ENCODE measurements at regions not wholly inside any gene's neighbourhood (a gene's known extent, or its start where the extent isn't known, plus 50 kb on each side); places are given as distances from the start of the nearest gene placed in this dataset.
A peak's percentile ranks its signal among the peaks of the same experiment; 100 is the strongest.
"Not testable (repeated sequence)": the region's sequence is repeated elsewhere in the genome, so short reads cannot be mapped to it uniquely, and the experiment has no call there.

DNA sequence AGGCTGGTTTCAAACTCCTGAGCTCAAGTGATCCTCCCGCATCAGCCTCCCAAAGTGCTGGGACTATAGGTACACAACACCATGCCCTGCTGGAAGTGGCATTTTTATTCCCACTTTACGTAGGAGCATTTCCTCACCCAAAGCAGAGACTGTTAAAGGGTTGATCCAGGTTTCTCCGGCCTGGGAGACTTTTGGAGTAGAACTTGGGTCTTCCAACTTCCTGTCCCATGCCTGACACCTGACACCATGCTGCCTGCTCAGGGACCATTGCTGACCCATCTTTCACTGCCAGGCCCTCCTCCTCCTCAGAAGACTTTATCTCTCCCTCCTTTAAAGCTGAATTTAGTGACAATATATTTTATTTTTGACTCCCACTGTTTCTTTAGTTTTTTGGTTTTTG lies 302.0 kb upstream of the LYZL1 start:
- ChIA-PET CTCF (interaction anchor here (0.6 kb wide), 1 partner anchor 167 kb away, joined by 3 read pairs; no protein-coding TSS in a partner anchor), POLR2A (no interaction called here)
- H3K36me3 Mint-ChIP-seq (ENCODE audit: low read depth): no peaks in the 10 kb centered on the region
- H3K27ac Mint-ChIP-seq: no peak overlapping the region
- no peaks in the 10 kb centered on the region for H3K4me1 Mint-ChIP-seq
- DNase-seq: no peak
- H3K27me3 Mint-ChIP-seq: no peaks in the 10 kb centered on the region
- H3K9me3 Mint-ChIP-seq: no peaks in the 10 kb centered on the region
- no peak overlapping the region for H3K4me3 Mint-ChIP-seq

DNA sequence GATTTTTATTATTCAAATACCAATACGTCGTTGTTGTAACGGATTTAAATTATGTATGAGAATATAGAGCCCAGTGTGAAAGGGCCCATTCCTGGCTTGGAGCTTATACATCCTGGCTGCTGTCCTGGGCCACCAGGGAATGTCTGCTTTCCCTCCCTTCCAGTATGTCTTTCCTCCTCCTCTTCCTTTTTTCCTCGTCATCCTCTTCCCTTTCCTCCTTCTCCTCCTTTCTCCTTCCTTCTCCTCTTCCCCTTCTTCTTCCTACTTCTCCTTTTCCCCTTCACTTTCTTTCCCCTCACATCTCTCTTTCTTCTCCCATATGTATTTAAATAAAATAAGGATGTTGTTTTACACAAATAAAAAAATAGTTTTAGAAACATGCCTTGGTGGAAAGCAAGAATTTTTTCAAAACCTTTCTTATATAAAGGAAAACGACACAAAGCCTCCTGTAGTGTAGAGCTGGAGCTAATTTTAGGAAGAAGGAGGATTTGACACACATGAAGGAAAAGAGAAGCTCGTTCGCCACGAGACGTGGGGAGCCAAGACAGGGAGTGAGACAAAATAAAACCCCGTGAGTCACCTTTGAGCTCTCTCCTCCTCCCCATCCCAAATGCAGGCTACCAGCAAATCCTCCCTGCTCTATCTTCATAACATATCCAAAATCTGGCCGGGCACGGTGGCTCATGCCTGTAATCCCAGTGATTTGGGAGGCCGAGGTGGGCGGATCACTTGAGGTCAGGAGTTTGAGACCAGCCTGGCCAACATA lies 301.1 kb upstream of the LYZL1 start:
- POLR2A ChIA-PET: no interaction called here
- no peak overlapping the region for H3K4me3 Mint-ChIP-seq
- no peak overlapping the region for H3K27ac Mint-ChIP-seq

DNA sequence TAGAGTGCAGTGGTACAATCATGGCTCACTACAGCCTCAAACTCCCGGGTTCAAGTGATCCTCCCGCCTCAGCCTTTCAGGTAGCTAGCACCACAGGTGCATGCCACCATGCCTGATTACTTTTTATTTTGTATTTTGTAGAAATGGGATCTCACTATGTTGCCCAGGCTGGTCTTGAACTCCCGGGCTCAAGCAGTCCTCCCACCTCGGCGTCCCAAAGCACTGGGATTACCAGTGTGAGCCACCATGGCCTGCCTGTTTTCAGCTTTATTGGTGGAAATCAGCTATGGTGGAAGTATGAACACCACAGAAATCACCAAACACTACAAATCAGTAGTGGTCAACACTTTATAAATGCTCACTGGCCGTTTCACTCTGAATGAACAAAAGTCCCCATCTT lies 299.9 kb upstream of the LYZL1 start:
- ChIA-PET POLR2A (no interaction called here), CTCF (interaction anchor here (0.6 kb wide), 1 partner anchor 1248 kb away, joined by 3 read pairs; no protein-coding TSS in a partner anchor)
- Mint-ChIP-seq H3K4me1 (no peaks in the 10 kb centered on the region), H3K9me3 (no peaks in the 10 kb centered on the region), H3K27me3 (no peaks in the 10 kb centered on the region), H3K4me3 (no peak overlapping the region), H3K27ac (no peak overlapping the region), H3K36me3 (ENCODE audit: low read depth) (no peaks in the 10 kb centered on the region)
- no peak for DNase-seq

More for the DNA sequence above, 301.1 kb upstream of the LYZL1 start:
- Mint-ChIP-seq H3K9me3 (no peaks in the 10 kb centered on the region), H3K36me3 (ENCODE audit: low read depth) (no peaks in the 10 kb centered on the region), H3K4me1 (no peaks in the 10 kb centered on the region), H3K27me3 (no peaks in the 10 kb centered on the region)
- DNase-seq: no peak
- CTCF ChIA-PET: interaction anchor here (0.5 kb wide), 1 partner anchor 651 kb away, joined by 3 read pairs; no protein-coding TSS in a partner anchor

DNA sequence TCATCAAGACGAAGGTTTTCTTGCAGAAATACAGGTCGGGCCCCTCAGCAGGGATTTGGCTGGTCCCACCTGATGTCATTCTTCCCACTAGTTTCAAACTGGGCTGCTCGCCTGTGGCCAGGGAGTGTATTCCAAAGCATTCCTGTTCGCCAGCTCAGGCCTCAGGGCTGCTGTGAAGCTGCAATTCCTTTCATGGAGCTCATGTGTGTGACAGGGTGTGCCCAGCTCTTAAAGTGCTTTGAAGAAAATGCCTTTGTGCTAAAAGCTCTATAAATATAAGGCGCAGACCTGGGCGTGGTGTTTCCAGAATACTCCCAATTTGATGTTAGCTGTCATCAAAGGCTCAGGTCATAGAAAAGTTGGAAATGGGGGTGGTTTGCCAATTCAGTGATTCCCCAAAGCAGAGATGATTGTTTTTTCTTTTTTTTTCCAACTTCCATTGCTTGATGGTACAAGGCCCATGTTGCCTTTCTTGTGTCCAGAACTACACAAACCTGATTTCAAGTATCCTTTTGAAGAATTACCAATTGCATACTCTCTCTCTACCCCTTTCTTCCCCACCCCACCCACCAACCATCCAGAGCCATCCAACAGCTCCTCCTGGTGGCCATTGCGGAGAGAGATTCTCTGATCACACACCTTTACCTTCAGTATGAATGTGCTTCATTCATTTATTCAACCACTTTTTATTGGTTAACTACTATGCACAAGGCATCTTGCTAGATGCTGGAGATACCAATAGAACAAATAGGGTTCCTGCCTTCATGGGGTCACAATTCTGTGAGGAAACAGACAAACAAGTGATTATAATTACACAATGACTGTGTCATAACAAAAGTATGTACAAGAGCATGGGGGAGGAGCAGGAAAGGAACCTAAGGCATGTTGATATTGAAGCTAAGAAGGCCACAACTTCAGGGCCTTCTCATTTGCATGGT lies 297.3 kb upstream of the LYZL1 start:
- POLR2A ChIA-PET: no interaction called here
- no peaks in the 10 kb centered on the region for H3K4me1 Mint-ChIP-seq

DNA sequence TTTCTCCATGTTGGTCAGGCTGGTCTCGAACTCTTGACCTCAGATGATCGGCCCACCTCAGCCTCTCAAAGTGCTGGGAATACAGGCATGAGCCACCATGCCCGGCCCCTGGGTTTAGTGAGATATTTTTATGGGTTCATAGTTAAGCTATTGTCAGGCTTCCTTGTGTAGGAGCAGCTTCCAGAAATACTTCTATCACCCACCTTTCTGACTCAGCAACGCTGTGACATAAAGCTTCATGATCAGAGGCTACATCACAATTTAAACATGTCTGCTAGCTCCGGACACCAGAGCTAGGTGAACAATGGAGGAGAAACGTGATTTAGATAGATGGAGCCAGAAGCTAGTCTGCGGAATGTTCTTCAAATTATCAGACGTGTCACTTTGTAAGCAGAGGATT lies 295.8 kb upstream of the LYZL1 start:
- CTCF ChIA-PET: no interaction called here

More for the DNA sequence above, 297.3 kb upstream of the LYZL1 start:
- Mint-ChIP-seq H3K4me3 (no peak overlapping the region), H3K36me3 (ENCODE audit: low read depth) (no peaks in the 10 kb centered on the region), H3K27me3 (peaks cover 2% of the 10 kb centered on the region), H3K9me3 (no peaks in the 10 kb centered on the region), H3K27ac (no peak overlapping the region)
- peak; percentile 37 for DNase-seq
- CTCF ChIA-PET: interaction anchor here (1.7 kb wide), 1 partner anchor 328 kb away, joined by 10 read pairs; no protein-coding TSS in a partner anchor

DNA sequence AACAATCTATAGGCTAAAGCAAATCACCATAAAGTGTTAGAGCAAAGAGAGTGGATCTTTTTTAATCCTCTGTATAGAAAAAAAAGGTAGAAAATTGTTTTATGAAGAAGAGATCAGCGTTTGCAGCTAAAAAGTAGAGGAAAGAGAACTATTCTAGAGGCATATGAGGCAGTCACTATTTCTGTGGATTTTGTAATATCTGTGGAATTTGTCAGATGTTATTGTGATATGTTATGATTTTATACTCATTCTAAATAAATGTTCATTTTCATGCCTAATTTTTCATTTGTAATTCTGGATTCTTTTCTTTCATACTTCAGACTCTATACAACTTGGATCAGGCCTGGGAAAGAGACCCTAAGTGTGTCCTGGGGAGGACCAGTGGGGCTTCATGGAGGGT lies 295.0 kb upstream of the LYZL1 start:
- peaks cover 2% of the 10 kb centered on the region for H3K27me3 Mint-ChIP-seq
- no peaks in the 10 kb centered on the region for H3K4me1 Mint-ChIP-seq
- H3K36me3 Mint-ChIP-seq (ENCODE audit: low read depth): no peaks in the 10 kb centered on the region
- no peaks in the 10 kb centered on the region for H3K9me3 Mint-ChIP-seq
- H3K27ac Mint-ChIP-seq: no peak overlapping the region
- ChIA-PET POLR2A (no interaction called here), CTCF (no interaction called here)
- no peak overlapping the region for H3K4me3 Mint-ChIP-seq
- no peak for DNase-seq

More for the DNA sequence above, 295.8 kb upstream of the LYZL1 start:
- Mint-ChIP-seq H3K27me3 (peaks cover 2% of the 10 kb centered on the region), H3K9me3 (no peaks in the 10 kb centered on the region), H3K27ac (no peak overlapping the region), H3K4me3 (no peak overlapping the region), H3K4me1 (no peaks in the 10 kb centered on the region), H3K36me3 (ENCODE audit: low read depth) (no peaks in the 10 kb centered on the region)
- no peak for DNase-seq
- POLR2A ChIA-PET: no interaction called here

DNA sequence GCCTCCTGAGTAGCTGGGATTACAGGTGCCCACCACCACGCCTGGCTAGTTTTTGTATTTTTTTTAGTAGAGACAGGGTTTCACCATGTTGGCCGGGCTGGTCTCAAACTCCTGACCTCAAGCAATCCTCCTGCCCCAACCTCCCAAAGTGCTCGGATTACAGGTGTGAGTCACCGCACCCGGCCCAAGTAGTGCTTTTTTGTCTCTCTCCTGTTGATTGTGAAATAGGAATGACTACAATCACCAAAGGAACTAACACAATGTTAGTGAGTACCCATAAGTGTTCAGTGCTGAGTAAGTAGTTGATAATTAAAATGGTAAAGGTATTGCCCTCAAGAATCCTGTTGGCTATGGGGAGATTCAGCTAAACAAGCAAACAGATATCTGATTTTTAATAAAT lies 294.1 kb upstream of the LYZL1 start:
- H3K4me1 Mint-ChIP-seq, POLR2A ChIA-PET: not testable (repeated sequence)

DNA sequence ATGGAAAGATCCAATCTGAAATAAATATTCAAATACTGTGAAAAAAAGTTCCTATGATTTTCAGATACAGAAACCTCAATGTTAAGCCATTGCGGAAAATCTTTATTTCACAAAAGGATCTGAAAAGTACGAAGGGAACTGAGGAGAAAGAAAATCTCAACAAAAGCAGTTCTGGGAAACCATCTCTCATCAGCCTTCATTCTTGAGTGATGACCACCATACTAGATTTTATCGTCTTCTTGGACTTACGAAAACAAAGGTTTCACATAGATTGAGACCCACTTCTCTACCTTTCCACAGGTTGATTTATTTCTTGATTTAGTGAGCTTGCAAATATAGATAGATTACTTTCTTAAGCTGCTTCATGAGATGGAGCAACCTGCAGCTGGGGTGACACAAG lies 293.4 kb upstream of the LYZL1 start:
- H3K36me3 Mint-ChIP-seq (ENCODE audit: low read depth): no peaks in the 10 kb centered on the region
- POLR2A ChIA-PET: no interaction called here
- no peak overlapping the region for H3K4me3 Mint-ChIP-seq
- DNase-seq: no peak
- H3K4me1 Mint-ChIP-seq: no peaks in the 10 kb centered on the region
- H3K27me3 Mint-ChIP-seq: peaks cover 2% of the 10 kb centered on the region
- H3K9me3 Mint-ChIP-seq: no peaks in the 10 kb centered on the region
- no peak overlapping the region for H3K27ac Mint-ChIP-seq
- CTCF ChIA-PET: no interaction called here

More for the DNA sequence above, 294.1 kb upstream of the LYZL1 start:
- H3K4me3 Mint-ChIP-seq; H3K9me3 Mint-ChIP-seq; DNase-seq; H3K27me3 Mint-ChIP-seq; CTCF ChIA-PET; H3K27ac Mint-ChIP-seq; H3K36me3 Mint-ChIP-seq (ENCODE audit: low read depth): not testable (repeated sequence)

DNA sequence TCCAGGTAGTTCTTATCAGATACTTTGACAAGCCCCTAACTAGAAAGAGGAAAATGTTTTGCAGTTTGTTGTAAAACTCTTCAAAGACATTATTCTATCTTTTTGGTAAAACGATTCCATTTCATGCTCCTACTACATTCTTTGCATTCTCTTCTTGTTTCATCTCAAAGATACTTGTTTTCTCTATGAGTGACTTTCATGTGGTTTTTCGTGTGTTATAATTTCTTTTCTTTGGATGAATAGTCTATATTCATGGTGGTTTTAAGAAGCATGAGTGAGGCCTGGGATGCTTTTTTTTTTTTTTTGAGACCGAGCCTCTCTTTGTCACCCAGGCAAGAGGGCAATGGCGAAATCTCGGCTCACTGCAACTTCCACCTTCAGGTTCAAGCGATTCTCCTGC lies 292.5 kb upstream of the LYZL1 start:
- Mint-ChIP-seq H3K9me3 (no peaks in the 10 kb centered on the region), H3K27me3 (peaks cover 2% of the 10 kb centered on the region), H3K27ac (no peak overlapping the region), H3K36me3 (ENCODE audit: low read depth) (no peaks in the 10 kb centered on the region), H3K4me1 (no peaks in the 10 kb centered on the region), H3K4me3 (no peak overlapping the region)
- CTCF ChIA-PET: no interaction called here
- POLR2A ChIA-PET: no interaction called here
- DNase-seq: no peak

DNA sequence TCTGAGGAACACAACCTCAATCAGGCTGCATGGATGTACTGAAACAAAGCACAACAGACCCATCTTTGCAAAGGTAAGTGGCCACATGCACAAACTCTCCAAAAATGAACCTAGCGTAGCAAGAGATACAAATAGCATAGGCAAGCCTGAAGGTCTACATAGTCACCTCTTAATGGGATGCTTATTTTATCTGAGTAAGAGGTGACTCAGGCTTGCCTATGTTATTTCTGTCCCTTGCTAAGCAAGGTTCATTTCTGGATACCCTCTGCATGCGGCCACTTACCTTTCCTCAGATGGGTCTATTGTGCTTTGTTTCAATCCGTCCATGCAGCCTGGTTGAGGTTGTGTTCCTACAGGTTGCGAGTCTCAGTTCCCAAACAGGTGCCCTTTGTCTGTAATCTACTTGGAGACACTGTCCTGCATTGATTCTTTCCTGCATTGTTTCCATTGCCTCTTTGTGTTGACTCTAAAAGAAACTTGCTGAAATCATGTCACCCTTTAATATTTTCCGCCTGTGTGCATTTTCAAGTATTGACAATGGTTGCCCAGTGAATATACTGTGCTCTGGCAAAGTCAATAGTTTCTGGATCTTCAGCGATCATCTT lies 291.8 kb upstream of the LYZL1 start:
- ChIA-PET POLR2A (no interaction called here), CTCF (no interaction called here)
- no peak for DNase-seq
- Mint-ChIP-seq H3K9me3 (no peaks in the 10 kb centered on the region), H3K4me1 (no peaks in the 10 kb centered on the region), H3K36me3 (ENCODE audit: low read depth) (no peaks in the 10 kb centered on the region), H3K27ac (no peak overlapping the region), H3K27me3 (peaks cover 2% of the 10 kb centered on the region), H3K4me3 (no peak overlapping the region)

DNA sequence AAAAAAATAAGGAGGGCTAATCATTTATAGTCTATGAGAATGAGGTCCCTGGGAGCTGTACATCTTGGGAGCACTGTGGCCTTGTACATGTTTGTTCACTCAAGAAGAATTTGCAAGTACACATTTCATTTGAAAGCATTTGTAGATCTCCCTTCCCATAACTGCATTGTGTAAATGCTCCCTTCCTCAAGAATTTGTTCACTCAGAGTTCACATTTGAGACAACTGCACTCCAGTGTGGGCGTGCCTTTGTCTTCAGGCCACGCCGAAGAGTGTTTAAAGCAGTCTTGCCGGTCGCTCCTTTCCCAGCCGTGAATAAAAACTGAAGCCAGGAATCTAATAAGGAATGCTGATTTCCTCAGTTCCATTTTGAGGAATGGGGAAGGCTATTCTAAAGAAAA lies 291.1 kb upstream of the LYZL1 start:
- DNase-seq: no peak
- H3K27me3 Mint-ChIP-seq: peaks cover 2% of the 10 kb centered on the region
- no peaks in the 10 kb centered on the region for H3K36me3 Mint-ChIP-seq (ENCODE audit: low read depth)
- H3K4me3 Mint-ChIP-seq: no peak overlapping the region
- ChIA-PET POLR2A (no interaction called here), CTCF (no interaction called here)
- H3K27ac Mint-ChIP-seq: no peak overlapping the region
- H3K9me3 Mint-ChIP-seq: no peaks in the 10 kb centered on the region
- H3K4me1 Mint-ChIP-seq: no peaks in the 10 kb centered on the region

DNA sequence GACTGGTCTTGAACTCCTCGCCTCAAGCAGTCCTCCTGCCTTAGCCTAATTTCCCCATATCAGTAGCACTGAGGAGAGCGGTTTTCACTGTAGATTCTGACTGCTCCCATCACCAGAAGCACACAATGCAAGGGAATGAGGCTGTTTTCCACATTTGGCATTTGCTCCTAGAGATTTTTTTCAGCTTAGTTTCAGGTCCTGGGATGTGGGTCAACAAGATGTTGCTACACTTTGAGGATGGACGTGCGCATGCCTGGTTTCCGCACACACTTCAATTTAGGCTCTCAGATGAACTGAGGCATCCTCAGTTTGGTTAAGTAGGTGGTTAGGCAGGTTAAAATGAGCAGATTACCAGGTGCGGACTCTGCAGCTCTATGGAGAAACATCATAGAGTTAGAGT lies 287.1 kb upstream of the LYZL1 start:
- Mint-ChIP-seq H3K9me3 (no peaks in the 10 kb centered on the region), H3K4me3 (no peak overlapping the region), H3K27ac (no peak overlapping the region), H3K4me1 (no peaks in the 10 kb centered on the region), H3K36me3 (ENCODE audit: low read depth) (no peaks in the 10 kb centered on the region), H3K27me3 (no peaks in the 10 kb centered on the region)
- ChIA-PET CTCF (no interaction called here), POLR2A (no interaction called here)
- no peak for DNase-seq

DNA sequence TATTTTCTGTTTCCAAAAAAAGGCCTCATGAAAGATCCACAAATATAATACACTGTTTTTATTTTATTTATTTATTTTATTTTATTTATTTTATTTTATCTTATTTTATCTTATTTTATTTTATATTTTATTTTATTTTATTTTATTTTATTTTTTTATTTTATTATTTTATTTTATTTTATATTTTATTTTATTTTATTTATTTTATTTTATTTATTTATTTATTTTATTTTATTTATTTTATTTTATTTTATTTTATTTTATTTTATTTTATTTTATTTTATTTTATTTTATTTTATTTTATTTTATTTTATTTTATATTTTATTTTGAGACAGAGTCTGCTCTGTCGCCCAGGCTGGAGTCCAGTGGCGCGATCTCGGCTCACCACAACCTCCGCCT lies 285.9 kb upstream of the LYZL1 start:
- DNase-seq; H3K9me3 Mint-ChIP-seq; H3K27ac Mint-ChIP-seq; POLR2A ChIA-PET; H3K4me1 Mint-ChIP-seq; H3K27me3 Mint-ChIP-seq; H3K36me3 Mint-ChIP-seq (ENCODE audit: low read depth); H3K4me3 Mint-ChIP-seq; CTCF ChIA-PET: not testable (repeated sequence)
